Nucleus accumbens (tissue), 56 donors: ENCODE measurements at regions not wholly inside any gene's neighbourhood (a gene's known extent, or its start where the extent isn't known, plus 50 kb on each side); places are given as distances from the start of the nearest gene placed in this dataset.
"Not testable (repeated sequence)": the region's sequence is repeated elsewhere in the genome, so short reads cannot be mapped to it uniquely, and the experiment has no call there.

Experiments
- DNase-seq, 56 donors: peaks; one replicate each; lab custom pipeline; 2025; lab: John Stamatoyannopoulos, UW

GRCh38 chr16:17992416-17992815 lies 344.1 kb downstream of the NPIPA8 start:
- DNase-seq: no peak

- DNase-seq: no peak
Observed at GRCh38 chr16:17989255-17989654, 347.3 kb downstream of the NPIPA8 start.

GRCh38 chr16:17988839-17989238 lies 347.7 kb downstream of the NPIPA8 start:
- DNase-seq: no peak

- no peak for DNase-seq
Observed at GRCh38 chr16:17986991-17987390, 349.5 kb downstream of the NPIPA8 start.

GRCh38 chr16:17984810-17985209 lies 351.7 kb downstream of the NPIPA8 start:
- DNase-seq: no peak

- DNase-seq: no peak
Observed at GRCh38 chr16:17983847-17984639, 352.5 kb downstream of the NPIPA8 start.

- no peak for DNase-seq
Observed at GRCh38 chr16:17983114-17983513, 353.4 kb downstream of the NPIPA8 start.

- no peak for DNase-seq
Observed at GRCh38 chr16:17977260-17977659, 359.3 kb downstream of the NPIPA8 start.

- no peak for DNase-seq
Observed at GRCh38 chr16:17972460-17972943, 364.0 kb downstream of the NPIPA8 start.

- no peak for DNase-seq
Observed at GRCh38 chr16:17970816-17971331, 365.7 kb downstream of the NPIPA8 start.

- no peak for DNase-seq
Observed at GRCh38 chr16:17970157-17970765, 366.3 kb downstream of the NPIPA8 start.

- DNase-seq: no peak
Observed at GRCh38 chr16:17965133-17965900, 371.2 kb downstream of the NPIPA8 start.

- DNase-seq: no peak
Observed at GRCh38 chr16:17964196-17964595, 372.3 kb downstream of the NPIPA8 start.

GRCh38 chr16:17963185-17963836 lies 373.2 kb downstream of the NPIPA8 start:
- DNase-seq: no peak

- DNase-seq: no peak
Observed at GRCh38 chr16:17962726-17963125, 373.8 kb downstream of the NPIPA8 start.

- DNase-seq: not testable (repeated sequence)
Observed at GRCh38 chr16:17961822-17962221, 374.7 kb downstream of the NPIPA8 start.

- DNase-seq: no peak
Observed at GRCh38 chr16:17951378-17951777, 385.2 kb downstream of the NPIPA8 start.

- DNase-seq: no peak
Observed at GRCh38 chr16:17949982-17950250, 386.6 kb downstream of the NPIPA8 start.

GRCh38 chr16:17949141-17949981 lies 387.2 kb downstream of the NPIPA8 start:
- DNase-seq: no peak

- no peak for DNase-seq
Observed at GRCh38 chr16:17947637-17948036, 388.9 kb downstream of the NPIPA8 start.
